ENCODE measurements at regions not wholly inside any gene's neighbourhood (a gene's known extent, or its start where the extent isn't known, plus 50 kb on each side); places are given as distances from the start of the nearest gene placed in this dataset.
"Not testable (repeated sequence)": the region's sequence is repeated elsewhere in the genome, so short reads cannot be mapped to it uniquely, and the experiment has no call there.

DNA sequence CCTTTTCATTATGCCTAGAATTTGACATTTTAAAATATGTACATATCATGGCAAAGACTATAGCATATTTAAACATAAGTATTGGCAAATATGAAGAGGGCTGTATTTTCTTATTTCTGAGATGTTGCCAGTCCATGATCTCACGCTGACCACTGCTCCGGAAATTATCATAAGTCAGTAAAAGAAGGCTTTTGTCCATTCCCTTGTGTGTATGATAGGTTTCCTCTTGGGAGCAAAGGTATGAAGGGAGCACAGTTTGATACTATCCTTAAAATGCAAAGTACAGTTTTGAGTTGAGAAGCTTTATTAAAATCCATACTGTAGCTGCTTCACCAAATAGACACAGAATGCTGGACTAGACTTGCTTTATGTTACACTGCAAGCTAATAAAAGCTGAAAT, 52.6 kb upstream of the AGA start:
- no peak for DNase-seq

DNA sequence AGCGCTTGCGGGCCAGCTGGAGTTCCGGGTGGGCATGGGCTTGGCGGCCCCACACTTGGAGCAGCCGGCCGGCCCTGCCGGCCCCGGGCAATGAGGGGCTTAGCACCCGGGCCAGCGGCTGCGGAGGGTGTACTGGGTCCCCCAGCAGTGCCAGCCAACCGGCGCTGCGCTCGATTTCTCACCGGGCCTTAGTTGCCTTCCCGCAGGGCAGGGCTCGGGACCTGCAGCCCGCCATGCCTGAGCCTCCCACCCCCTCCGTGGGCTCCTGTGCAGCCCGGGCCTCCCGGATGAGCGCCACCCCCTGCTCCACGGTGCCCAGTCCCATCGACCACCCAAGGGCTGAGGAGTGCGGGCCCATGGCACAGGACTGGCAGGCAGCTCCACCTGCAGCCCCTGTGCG, 53.4 kb upstream of the AGA start:
- DNase-seq, result not testable (repeated sequence)

DNA sequence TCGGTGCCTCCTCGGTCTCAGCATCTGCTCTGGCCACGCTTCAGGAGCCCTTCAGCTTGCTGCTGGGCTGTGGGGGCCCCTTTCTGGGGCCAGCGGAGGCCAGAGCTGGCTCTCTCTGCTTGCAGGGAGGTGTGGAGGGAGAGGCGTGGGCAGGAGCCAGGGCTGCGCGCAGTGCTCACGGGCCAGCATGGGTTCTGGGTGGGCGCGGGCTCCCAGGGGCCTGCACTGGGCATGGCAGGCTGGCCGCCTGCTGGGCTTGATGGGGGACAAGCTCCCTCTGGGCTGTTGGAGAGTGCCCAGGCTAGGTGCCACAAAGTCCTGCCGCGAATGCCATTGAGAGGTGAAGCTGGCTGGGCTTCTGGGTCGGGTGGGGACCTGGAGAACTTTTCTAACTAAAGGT, 57.3 kb upstream of the AGA start:
- DNase-seq, result no peak

DNA sequence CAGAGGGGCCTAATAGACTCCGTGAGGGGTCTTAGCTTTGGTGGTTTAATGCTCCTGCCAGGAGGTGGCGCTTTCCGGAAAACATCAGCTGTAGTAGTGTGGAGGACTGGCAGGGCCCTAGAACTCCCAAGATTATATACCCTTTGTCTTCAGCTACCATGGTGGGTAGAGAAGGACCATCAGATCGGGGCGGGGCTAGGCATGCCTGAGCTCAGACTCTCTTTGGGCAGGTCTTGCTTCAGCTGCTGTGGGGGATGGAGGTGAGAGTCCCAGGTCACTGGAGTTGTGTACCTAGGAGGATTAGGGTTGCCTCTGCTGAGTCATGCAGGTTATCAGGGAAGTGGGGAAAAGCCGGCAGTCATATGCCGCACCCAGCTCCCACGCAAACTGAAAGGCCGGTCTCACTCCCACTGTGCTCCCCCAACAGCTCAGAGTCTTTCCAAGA, 63.0 kb upstream of the AGA start:
- no peak for DNase-seq

DNA sequence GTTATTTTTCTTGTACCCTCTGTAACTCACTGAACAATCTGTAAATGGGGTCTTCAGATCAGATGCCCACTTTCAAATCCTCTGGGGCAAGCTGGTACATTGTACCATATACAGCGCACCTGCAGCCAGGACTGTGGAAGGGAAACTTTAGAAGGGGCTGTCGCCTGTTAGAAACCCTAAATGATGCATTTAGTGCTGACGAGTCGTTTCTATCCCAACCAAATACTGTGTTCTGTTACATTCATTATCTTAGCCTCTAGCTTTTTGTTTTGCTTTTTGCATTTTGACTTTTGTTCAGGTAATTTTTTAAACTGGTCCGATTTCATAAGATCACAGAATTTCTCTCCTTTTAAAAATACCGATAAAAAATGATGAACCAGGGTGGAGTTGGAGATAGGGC, 66.4 kb upstream of the AGA start:
- no peak for DNase-seq

DNA sequence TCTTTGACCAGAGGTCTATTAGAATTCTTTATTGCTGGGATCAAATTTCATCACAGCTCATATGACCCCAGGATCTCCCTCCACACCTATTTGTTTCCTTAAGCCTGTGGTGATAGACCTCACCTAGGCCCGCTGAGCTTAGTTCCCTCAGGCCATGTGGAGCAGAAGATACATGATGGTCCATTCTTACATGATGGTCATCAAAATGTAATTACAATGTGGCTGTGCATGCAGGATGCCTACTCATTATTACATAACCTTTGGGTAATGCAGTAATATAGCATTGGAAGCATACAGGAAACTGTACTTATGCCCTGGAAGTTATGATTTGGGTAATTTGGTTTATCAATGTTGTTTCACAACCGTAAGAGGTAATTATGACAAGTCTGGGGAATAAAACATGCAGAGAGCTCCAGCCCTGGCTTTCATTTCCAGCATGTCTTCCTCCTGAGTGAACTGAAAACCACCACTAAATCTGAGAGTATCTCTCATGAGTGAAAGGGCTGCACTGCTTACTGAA, 67.0 kb upstream of the AGA start:
- DNase-seq, result no peak

DNA sequence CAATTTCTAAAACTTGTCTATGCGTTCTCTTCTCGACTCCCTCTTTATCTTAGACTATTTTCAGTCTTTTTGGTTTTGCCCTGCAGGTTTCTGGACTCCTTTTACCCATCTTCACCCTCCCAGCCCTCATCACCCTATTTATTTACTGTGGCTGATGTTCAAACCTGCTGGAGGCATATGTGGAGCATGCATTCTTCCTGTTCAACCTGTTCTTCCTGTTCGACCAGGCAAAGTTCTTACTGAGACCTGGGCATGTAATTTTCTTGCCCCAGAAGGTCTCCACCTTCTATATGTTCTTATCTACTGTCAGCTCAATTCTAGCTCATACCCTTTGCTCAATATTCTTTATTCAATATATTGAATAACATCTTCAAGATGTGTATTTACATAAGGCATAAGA, 69.4 kb upstream of the AGA start:
- no peak for DNase-seq

DNA sequence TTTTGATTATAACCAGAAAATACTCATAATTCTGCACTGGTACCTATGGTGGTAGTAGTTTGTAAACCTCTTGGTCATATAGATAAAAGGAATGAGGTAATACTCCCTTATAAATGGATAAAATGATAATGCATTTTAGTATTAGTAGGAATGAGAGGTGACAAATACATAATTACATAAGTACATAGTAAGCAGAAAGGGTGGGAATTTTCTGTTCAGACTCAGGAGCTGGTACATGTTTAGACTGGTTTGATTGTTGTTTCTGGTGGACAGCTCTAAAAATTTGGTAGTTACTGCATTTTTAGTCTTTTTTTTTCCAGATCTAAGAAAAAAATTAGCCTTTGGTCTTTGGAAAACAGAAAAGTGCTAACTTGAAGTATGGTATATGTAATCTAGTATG, 70.4 kb upstream of the AGA start:
- no peak for DNase-seq

DNA sequence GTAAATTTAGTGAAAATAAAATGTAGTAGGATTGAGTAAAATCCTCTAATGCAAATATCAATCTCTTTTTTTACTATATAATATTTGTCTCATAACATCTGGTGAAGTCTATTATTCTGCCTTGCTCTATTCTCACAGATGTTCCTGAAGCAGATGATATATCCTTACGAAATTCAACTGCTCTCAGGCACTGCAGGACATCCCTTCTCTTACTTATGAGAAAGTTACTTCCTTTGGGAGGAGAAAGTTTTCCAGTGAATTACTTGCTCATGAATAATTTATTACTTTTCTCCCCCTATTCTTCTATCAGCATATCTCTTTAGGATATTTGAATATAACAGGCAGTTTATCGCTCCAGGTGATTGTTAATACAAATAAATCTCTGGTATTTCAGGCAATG, 75.6 kb upstream of the AGA start:
- no peak for DNase-seq

DNA sequence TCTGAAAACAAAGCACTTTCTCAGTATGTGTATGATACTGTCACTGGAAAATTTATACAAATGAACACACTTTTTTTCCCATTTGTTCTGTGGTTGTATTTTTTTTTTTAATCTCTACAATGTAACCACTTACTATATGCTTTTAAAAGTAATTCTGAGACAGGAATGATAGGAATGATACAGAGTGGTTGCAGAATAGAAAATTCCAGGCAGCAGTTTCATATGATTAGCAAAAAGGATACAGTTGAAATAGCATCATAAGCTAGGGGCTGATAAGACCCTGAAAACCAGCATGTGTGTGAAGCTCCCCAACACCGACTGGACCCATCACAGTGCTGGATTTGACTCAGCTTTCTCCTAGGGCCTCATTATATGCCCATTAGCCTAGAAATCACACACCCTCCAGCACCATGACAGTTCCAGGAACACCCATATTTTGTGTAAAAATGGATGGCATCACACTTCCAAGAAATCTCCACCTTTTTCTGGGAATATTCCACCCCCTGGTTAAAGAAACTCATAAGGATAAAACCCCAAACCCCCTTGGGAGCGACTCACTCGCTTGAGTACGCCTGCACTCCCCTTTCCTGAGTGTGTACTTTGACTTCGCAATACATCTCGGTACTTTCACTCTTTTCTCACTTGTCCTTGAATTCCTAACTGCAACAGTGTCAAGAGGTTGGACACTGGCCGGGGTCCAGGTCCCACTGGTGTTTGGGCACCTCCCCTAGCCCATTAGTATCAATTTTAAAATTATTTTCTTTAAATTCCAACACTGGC, 77.4 kb upstream of the AGA start:
- DNase-seq, result no peak

DNA sequence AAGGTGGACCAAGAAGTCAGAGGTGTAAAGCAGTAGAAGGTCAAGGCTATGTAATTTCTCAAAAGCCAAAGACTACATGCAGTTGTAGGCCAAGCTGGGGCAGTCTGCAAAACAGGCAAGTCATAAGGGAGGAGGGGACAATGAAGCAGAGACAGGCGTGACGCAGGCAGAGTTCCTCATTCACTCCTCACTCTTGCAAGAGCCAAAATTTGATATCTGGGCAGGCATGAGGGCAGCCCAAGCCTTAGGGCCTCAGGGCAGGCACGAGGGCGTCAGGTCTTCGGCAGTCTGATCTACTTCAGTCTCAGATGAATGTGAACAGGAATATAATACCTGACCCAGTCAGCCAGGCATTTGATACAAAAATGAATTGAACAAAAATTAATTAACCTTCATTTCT, 86.4 kb upstream of the AGA start:
- DNase-seq, result no peak

DNA sequence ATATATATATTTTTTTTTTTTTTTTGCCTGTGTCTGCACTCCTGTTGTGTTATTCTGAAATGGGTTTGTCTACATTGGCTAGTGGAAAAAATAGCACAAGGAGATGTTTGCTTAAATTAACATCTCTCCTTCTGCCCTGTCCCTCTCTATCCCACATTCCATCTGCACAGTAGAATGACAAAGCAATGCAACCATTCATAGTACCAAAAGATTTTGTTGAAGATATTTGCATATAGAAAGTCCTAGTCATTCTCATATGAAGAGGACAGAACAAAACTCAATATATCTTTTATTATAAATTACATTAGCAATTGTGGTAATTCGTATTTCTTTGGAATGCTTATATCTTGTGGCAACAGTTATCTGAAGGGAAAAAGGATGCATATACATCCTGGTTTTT, 88.3 kb upstream of the AGA start:
- DNase-seq, result no peak

DNA sequence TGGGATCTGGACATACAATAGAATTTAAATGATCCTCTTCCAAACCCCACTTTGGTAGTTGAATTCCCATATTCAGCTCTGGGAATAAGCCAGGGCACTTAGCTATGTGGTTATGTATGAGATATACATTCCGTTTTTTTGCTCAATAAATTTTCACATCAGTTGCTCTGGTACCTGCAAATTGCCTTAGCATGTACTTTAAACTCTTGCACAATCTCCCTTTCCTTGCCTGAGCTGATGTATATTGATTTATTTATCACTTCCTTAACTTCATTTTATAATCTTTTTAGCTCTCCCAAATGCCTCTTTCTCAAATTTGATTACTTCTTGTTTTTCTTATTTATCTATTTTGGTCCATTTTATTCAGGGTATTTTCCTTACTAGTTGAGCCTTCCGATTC, 90.1 kb upstream of the AGA start:
- no peak for DNase-seq

DNA sequence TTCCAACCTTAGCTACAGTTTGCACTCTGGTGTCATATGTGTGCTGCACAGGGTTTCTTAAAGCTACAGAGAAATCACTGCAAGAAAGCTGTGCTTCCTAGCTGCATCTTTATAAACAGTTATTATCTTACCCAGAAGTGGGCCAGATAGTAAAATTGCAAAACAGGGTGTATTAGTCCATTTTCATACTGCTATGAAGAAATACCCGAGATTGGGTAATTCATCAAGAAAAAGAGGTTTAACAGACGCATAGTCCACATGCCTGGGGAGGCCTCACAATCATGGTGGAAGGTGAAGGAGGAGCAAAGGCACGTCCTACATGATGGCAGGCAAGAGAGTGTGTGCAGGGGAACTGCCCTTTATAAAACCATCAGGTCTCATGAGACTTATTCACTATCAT, 92.6 kb upstream of the AGA start:
- not testable (repeated sequence) for DNase-seq

DNA sequence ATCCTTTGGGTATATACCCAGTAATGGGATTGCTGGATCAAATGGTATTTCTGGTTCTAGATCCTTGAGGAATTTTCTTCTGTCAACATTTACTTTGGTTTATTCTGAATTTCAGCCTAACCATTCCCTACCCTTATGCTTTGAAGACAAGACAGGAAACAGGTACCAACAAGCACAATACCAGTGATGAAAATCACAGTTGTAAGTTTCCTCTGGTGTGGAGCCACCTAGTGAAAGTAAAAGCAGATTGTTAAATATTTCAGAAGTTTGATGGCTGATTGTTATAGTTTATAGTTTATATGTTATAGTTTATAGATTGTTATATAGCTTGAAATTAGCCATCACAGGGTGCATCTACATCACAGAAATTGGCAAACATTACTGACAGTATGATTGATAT, 104.5 kb upstream of the AGA start:
- no peak for DNase-seq

DNA sequence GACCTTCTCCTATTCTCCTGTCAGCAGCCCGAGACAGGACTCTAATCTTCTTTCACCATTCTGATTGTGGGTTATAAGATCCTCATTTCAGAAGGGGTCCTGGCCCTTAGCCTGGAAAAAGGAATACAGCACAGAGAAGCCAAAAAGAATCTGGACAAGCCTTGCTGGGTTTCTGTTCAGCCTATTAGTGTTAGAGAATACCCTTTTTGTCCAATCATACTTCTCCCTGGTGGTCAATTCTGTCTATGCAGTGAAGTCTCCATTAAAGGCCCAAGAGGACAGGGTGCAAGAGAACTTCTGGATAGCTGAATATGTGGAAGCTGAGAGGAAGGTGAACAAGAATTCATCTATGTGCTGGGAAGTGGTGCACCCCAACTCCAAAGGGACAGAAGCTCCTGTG, 105.7 kb upstream of the AGA start:
- DNase-seq, result no peak

DNA sequence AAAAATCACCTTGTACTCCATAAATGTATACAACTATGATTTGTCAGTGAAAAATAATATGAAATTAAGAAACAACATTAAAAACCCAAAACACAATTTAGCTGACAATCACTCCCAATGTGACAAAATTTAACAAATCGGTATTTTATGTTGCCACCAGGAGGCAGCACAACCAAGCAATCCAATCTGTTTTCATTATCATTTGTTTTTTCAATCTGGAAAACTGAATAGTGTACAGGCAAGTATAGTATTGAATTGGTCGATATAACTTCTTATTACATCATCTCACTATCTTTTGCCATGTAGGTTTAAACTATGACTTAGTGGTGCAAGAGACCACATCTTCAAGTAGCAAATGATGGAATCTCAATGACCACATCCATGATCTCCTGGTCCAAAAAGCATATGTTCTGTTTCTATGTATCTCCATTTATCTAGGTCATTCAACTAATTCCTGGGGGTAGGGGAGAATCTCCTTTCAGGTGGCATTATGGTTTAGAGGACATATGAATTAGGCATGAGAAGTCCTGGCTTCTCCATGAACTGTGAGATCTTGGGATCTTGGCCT, 112.9 kb upstream of the AGA start:
- peak in 1 of 2 donors; percentile 10 for DNase-seq

DNA sequence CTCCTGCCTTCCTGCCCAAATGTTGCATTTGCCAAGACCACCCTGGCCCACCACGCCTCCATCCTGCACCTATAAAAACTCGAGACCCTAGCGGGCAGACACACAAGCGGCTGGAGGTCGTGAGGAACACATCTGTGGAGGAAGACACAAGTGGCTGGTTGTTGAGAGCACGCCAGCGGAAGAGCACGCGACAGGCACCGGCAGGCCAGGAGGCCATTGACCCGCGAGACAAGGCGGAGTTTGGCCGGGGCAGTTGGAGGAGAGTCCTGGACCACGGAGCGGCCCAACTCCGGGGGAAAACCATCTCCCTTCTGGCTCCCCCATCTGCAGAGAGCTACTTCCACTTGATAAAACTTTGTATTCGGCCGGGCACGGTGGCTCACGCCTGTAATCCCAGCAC, 115.2 kb upstream of the AGA start:
- no peak for DNase-seq

DNA sequence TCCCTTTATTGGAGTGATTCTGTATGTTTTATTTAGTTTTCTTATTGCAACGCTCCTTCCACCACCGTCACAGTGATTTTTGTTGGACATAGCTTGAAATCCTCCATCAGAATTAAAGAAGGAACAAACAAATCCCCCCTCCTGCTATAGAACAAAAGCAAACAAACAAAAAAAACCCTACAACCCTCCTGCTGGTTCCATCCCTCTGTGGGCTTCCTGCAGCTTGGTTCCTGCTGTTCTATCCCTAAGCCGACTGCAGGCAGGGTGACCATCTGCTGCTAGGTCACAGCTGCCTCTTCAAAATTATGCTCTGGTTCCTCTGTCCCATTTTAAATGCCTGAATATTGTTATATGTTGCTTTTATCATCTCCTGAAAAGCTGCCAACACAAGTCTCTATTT, 116.8 kb upstream of the AGA start:
- no peak for DNase-seq

DNA sequence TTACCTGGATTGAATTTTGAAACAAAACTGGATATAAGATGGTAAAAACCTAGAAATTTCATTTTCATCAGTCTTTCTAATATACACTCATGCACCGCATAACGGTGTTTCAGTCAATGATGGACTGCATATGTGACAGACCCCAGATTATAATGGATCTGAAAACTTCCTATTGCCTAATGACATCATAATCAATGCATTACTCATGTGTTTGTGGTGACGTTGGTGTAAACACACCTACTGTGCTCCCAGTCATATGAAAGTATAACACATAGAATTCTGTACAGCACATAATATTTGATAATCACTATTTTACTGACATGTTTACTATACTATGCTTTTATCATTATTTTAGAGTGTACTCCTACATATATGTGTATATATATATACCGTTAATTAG, 119.9 kb upstream of the AGA start:
- no peak for DNase-seq

DNA sequence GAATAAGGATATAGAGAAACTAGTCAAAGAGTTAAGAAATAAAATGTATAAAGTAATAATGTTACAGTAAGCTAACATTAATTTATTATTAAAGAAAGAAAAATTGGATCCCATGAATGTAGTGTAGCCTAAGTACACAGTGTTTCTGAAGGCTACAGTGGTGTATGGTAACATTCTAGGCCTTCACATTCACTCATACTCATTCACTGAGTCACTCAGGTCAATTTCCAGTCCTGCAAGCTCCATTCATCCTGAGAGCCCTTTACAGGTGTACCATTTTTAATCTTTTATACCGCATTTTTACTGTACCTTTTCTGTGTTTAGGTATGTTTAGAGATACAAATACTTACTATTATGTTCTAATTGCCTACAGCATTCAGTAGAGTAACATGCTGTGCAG, 120.6 kb upstream of the AGA start:
- DNase-seq, result no peak

DNA sequence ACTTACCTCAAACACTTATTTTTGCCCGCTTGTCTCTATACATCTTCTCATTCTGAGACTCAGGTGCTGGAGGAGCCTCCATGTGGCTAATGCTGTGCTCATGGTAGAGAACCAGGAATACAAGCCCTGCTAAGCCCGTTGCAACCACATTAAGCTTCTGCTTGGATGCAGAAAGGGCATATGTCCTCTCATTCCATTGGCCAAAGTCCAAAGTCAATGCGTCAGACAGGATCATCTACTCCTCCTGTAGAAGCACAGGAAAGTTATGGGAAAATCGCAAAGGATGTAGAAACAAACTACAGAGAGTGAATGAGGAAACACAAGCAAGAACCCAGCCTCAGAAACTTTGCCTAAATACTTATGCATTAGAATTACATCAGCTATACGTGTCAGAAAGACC, 124.5 kb upstream of the AGA start:
- DNase-seq, result no peak

DNA sequence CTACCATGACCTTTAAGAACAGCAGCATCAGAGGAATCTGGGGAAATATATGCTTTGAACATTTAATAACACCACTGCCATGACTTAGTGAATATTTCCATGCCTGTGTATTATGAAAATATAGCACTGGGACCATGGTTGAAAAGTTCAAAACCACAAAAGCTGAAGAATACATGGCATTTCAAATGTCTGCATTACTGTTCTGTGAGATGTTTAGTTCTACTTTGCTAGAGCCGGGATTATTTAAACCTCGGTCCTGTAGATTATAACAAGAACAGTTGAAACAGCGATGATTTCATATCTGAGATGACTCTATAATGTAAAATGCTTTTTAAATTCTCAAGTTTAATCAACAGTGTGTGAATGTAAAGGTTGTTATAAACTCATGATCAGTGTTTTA, 126.7 kb upstream of the AGA start:
- no peak for DNase-seq

DNA sequence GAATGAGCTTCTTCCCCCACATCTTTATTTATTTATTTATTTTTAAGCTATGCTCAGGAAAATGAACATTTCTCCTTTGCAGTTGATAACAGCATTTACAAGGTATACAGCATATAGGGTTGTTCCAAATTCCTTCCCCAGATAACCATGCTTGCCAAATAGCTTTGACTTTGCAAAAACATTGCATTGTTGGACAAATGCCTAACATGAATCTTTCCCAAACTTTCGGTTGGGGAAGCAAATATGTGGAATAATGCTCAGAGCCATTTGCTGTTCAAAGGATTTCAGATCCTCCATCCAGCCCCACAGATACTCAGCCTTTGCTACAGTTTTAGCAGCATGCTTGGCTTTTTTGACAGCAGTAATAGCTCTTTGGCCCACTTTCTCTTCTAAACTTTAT, 127.2 kb upstream of the AGA start:
- no peak for DNase-seq

DNA sequence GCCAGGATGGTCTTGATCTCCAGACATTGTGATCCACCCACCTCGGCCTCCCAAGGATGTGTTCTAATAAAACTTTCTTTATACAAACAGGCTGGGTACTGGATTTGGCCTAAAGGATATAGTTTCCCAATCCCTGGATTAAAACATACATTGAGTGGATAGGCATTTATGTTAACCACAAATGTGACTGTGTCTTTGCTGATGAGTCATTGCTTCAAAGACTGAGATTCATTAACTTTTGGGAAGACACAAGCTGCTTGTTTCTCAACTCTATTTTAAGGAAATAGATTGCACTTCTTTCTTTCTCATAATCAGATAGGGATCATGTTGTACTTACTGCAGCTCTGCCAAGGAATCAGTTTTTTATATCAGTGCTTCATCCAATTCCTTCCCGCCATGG, 131.3 kb upstream of the AGA start:
- DNase-seq, result no peak

All from CD4-positive, alpha-beta T cell treated with Interleukin-4 for 1 hour (primary cell).